Activated CD4-positive, alpha-beta T cell treated with anti-CD3 and anti-CD28 coated beads for 4 hours (primary cell): ENCODE measurements at regions not wholly inside any gene's neighbourhood (a gene's known extent, or its start where the extent isn't known, plus 50 kb on each side); places are given as distances from the start of the nearest gene placed in this dataset.
"Not testable (repeated sequence)": the region's sequence is repeated elsewhere in the genome, so short reads cannot be mapped to it uniquely, and the experiment has no call there.

Experiments
- DNase-seq, 2 donors: peaks; one replicate each; pipeline ENCODE4 v3.0.0-alpha.2; 2020

DNA sequence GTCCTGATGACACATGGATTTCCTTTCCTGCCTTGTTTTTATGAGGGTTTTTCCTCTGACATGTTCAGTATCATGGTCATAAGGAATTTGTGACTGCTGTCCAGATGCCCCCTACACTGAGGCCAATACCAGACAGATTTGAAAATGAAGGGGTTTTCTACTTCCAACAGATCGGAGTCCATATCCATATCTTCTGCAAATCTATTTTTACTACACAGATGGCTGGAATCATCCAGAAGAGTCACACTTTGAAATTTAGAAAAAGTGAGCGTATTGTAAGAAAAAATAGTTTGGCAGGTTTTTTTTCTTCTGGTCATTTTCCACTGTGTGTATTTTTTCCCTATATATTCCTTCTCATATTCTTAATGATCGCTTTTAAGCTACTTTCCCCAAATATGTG, 197.5 kb upstream of the LRRC3B start:
- no peak for DNase-seq

DNA sequence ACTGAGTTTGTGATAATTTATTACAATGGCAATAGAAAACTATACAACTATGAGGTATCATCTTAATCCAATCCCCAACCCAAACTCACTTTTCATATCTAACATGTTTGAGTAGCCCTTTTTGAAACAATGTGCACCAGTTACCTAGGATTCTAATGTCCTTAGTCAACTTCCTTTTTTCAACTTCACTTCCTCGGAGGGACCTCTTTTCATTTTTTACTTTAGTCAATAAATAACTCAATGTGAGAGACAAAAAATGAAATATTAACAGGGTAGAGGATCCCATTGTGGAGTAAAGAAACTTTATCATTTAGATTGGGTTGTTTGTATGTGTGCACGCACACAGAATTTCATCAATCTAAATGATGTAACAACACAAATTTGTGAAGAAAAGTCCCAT, 193.6 kb upstream of the LRRC3B start:
- no peak for DNase-seq

DNA sequence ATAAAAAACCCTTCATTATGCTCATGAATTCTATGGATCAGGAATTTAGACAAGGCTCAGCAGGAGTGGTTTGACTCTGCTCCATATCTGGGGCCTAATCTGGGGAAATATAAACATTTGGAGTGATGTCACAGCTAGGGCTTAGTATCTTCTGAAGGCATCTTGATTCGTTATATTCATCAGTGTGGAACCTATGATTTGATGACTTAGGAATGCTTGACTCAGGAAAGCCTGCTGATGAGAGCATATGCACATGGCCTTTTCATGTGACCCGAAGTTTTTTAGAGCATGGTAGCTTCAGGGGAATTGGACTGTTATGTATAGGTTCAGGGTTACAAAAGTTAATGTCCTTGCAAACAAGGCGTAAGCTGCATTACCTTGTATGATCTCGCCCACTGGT, 184.9 kb upstream of the LRRC3B start:
- DNase-seq: no peak

- no peak for DNase-seq
Measured at GRCh38 chr3:26438325-26438940, 184.1 kb upstream of the LRRC3B start.

GRCh38 chr3:26438981-26439884, 183.3 kb upstream of the LRRC3B start:
- no peak for DNase-seq

DNA sequence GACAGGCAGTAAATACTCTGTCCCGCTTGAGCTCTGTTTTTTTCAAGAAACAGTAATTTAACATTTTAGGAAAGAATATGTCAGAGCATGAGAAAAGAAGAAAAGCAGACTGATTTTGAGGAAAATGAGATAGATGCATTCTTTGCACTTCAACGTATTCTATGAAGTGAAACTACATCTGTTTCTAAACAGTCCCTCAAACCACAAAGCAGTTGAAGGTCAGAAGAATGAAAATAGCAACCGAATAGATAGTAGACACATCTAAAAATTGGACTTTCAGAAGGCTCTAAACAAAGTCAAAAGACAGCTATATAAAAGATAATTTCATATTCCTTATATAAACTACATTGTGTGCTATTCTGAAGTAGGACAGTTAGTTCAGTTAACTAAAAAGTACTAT, 172.6 kb upstream of the LRRC3B start:
- DNase-seq: no peak

GRCh38 chr3:26452363-26452762, 170.2 kb upstream of the LRRC3B start:
- no peak for DNase-seq

DNA sequence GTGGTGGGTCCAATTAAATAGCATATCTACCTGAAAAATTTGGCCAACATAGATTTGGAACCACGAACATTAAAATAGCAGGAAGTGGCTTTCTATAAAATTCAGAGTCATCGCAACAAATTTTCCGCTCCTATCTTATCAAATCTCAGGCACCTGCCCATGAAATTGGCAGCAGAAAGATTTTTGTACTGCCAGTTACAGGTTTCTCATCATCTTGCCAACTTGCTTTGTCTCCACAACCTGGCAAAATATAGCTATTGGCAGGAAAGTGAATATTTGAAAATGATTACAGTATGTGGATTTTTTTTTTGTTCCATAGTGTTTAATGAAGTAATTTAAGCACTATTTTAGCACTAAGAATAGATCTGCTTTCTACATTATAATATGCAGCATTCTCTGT, 161.6 kb upstream of the LRRC3B start:
- no peak for DNase-seq

GRCh38 chr3:26472345-26472744, 150.2 kb upstream of the LRRC3B start:
- DNase-seq: no peak

DNA sequence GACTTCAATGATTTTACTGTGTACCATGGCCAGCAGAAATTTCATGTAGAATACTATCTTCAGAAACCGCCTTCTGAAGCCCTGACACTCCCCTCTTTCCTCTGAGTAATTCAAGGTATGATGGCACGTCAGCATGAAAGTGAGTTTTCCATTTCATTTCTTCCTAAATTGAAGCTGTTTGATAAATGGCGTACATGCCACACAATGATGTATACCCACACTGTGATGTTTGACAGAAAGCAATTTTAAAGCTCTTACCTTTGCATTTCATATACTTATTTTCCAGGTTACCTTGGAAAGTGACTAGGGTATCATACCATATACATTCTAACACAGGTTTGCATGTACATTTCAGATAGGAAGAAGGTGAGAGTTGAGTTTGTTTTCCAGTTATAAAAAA, 147.9 kb upstream of the LRRC3B start:
- no peak for DNase-seq

GRCh38 chr3:26480377-26480776, 142.2 kb upstream of the LRRC3B start:
- no peak for DNase-seq

DNA sequence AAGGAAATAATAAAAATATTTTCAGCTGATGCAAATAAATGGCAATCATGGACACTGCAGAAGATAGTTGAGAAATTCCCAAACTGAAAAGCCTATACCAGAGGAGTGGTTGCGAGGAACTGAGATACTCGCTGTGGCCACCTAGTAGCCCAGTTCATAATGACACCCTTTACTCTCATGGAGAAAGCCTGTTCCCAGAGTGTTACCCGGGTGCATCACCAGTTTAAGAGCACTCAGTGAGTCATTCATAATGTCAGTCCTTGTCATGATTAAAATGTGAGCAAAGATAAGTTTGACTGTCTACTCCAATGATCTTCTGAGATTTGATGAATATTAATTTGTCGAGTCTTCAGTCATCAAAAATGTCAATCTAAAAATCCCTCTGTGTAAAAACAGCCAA, 138.4 kb upstream of the LRRC3B start:
- no peak for DNase-seq

DNA sequence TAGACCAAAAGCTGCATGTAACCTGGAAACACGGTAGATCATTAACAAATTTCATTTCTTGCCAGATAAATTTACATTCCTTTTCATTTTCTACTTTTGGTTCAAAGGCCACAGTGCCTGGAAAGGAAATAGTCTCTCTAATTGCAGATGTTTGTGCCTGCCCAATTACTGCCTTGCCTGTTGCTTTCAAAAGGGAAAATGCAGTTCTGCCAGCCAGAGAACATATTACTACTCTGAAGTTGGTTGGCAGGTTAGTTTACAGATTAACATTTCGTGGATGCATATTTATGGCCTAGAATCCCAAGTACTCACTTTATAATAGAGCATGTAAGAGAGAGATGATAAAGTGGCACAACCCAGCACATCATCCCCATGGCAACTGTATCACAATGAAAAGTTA, 124.3 kb upstream of the LRRC3B start:
- no peak for DNase-seq

- no peak for DNase-seq
Measured at GRCh38 chr3:26505399-26505798, 117.2 kb upstream of the LRRC3B start.

DNA sequence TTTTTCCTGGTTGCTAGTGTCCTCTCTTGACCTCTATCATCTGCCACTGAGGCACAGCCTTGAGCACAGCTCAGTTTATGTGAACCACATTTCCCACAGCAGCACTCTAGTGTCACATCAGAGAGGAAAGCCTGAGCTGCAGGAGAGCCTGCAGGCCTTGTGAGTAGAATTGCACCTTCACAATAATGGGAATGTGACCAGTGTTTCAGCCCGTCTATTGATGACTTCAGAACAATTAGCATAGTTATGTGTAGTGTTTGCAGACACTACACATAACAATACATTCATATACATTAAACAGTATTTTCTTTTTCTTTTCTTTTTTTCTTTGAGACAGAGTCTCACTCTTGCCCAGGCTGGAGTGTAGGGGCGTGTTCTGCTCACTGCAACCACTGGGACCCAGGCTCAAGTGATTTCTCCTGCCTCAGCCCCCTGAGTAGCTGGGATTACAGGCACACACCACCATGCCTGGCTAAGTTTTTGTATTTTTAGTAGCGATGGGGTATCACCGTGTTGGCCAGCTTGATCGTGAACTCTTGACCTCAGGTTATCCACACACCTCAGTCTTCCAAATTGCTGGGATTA, 108.0 kb upstream of the LRRC3B start:
- not testable (repeated sequence) for DNase-seq

DNA sequence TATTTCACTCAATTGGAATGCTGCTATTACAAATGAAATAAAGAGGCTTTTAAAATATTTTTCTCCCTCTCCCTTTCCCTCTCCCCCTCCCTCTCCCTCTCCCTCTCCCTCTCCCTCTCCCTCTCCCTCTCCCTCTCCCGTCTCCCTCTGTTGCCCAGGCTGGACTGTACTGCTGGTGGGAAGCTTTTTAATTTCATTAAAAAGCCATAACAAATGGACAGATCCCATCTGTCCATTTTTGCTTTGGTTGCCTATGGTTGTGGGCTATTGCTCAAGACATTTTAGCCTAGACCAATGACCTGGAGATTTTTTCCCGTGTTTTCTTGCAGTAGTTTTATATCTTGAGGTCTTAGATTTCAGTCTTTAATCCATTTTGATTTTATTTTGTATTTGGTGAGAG, 107.2 kb upstream of the LRRC3B start:
- no peak for DNase-seq

GRCh38 chr3:26521261-26521660, 101.3 kb upstream of the LRRC3B start:
- DNase-seq: no peak

GRCh38 chr3:26522919-26523318, 99.7 kb upstream of the LRRC3B start:
- no peak for DNase-seq

DNA sequence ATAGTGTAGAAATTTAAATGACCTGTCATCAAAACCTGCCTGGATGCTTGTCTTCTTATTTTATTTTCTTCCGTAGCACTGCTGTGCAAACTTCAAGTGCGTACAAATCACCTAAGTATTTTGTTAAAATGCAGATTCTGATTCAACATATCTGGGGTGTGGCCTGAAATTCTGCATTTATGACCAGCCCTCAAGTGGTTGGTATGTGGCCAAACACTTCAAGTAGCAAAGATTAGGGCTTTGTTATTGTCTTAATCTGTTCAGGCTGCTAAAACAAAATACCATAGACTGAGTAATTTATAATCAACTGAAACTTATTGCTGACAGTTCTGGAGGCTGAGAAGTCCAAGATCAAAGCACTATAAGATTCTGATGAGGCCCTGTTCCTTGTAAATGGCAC, 97.6 kb upstream of the LRRC3B start:
- DNase-seq: no peak

DNA sequence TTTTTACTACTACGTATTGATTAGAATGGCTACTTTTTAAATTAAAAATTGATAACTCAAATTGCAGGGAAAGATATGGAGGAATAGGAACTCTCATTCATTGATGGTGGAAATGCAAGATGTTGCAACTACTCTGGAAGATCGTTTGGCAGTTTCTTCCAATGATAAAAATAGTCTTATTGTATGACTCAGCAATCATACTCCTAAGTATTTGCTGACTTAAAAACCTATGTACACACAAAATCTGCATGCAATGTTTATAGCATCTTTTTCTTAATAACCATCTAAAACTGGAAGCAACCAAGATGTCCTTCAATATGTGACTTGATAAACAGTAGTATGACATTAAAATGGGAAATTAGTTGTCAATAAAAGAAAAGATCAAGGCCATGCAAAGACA, 87.4 kb upstream of the LRRC3B start:
- no peak for DNase-seq

- no peak for DNase-seq
Measured at GRCh38 chr3:26536955-26537354, 85.6 kb upstream of the LRRC3B start.

- no peak for DNase-seq
Measured at GRCh38 chr3:26550413-26550812, 72.2 kb upstream of the LRRC3B start.

DNA sequence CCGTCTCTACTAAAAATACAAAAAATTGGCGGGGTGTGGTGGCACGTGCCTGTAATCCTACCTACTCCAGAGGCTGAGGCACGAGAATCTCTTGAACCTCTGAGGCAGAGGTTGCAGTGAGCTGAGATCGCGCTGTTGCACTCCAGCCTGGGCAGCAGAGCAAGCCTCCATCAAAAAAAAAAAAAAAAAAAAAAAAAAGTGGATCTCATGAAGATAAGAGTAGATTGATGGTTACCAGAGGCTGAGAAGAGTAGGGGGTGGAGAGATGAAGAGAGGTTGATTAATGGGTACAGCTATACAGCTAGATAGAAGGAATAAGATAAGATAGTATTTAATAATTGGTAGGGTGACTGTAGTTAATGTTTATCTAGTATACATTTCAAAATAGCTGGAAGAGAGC, 65.9 kb upstream of the LRRC3B start:
- DNase-seq: no peak

DNA sequence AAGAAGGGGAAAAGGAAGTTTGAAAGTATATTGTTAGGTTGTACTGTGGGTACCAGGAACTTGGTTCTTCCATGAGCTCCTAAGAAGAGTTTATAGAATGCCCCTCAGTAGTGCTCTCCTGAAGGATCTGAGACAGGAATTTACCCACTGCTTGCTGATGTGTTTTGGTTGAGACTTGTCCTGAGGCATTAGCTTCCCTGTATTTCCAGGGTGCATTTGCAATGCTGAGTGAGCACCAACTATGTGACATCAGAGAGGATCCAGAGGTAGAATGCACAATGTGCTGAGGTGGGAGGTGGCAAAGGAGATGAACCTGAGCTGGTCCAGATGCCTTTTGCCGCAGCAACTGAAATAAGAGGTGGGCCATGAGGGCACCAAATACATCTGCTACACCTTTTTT, 64.3 kb upstream of the LRRC3B start:
- no peak for DNase-seq
